ENCODE measurements at regions not wholly inside any gene's neighbourhood (a gene's known extent, or its start where the extent isn't known, plus 50 kb on each side); places are given as distances from the start of the nearest gene placed in this dataset.

- TF ChIP-seq CTCF (IDR thresholded peaks at IDR 0.05 in 4 of 5, conservative IDR thresholded peaks at IDR 0.05 in 1 of 5) (no peak), POLR2A (IDR thresholded peaks at IDR 0.05) (no peak)
Observed at GRCh38 chr13:65977525-65977924, 1252.6 kb downstream of the PCDH9 start.

Measured in gastrocnemius medialis (tissue), 4 donors.